ENCODE measurements at regions not wholly inside any gene's neighbourhood (a gene's known extent, or its start where the extent isn't known, plus 50 kb on each side); places are given as distances from the start of the nearest gene placed in this dataset.
A peak's percentile ranks its signal among the peaks of the same experiment; 100 is the strongest.
"Not testable (repeated sequence)": the region's sequence is repeated elsewhere in the genome, so short reads cannot be mapped to it uniquely, and the experiment has no call there.

DNA sequence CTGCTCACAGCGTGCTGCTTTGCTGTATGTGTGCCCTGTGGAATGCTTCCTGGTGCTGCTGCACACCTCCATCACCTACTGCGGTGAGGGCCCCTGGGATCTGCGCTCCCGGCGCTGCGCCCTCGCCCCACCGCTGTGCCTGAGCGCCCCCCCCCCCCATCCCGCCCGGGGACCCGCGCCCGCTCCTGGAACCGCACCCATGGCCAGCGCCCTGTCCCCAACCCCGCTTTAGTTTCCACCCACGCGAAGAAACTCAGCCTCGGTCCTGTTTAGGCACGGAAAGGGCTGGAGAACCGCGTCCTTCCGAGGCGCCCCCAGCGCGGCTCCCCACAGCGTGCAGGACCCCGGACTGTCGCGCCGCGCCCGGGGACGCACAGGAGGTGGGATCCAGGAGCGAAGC is 265.5 kb downstream of the POTEB3 start:
- H3K4me1 Mint-ChIP-seq; ATAC-seq; POLR2A ChIA-PET; H3K27me3 Mint-ChIP-seq (ENCODE audit: low read depth); DNase-seq (ENCODE audit: low spot score); H3K27ac Mint-ChIP-seq; H3K4me3 Mint-ChIP-seq; H3K9me3 Mint-ChIP-seq; CTCF ChIA-PET; H3K36me3 Mint-ChIP-seq: not testable (repeated sequence)

DNA sequence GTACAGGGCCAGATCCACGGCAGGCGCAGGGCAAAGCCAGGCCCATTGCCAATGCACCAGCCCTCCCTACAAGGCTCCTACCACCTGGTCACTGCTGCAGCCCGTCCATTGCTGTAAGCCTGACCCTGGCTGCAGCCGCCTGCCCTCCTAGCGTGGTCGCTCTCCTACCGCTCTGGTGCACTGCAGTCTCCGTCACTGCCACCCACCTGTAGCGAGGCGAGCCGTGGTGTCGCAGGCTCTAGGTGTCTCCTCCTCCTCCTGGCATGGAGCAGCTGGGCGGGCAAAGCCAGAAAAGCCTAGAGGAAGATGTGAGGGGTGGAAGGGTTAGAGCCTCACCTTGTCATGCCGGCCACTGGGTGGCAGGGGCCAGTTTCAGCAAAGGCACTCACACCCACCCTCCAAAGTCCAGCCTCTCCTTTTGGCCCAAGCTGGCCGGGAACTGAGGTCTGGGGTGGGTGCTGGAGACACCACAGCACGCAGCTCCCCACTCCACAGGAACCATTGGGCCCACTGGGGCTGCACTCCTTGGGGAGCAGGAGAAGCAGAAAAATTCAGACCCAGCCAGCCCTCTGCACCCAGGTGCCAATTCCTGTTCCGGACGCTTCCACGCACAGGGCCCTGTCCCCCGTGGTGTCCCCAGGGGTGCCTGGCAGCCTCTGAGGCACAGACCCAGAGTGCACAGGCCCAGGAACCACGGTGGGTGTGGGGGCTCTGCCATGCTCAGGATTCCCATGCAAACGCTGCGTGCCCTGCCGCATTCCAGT is 285.3 kb upstream of the POTEB2 start:
- H3K4me3 Mint-ChIP-seq; H3K4me1 Mint-ChIP-seq; DNase-seq (ENCODE audit: low spot score); H3K27ac Mint-ChIP-seq; CTCF ChIA-PET; ATAC-seq; H3K27me3 Mint-ChIP-seq (ENCODE audit: low read depth); POLR2A ChIA-PET; H3K9me3 Mint-ChIP-seq; H3K36me3 Mint-ChIP-seq: not testable (repeated sequence)

DNA sequence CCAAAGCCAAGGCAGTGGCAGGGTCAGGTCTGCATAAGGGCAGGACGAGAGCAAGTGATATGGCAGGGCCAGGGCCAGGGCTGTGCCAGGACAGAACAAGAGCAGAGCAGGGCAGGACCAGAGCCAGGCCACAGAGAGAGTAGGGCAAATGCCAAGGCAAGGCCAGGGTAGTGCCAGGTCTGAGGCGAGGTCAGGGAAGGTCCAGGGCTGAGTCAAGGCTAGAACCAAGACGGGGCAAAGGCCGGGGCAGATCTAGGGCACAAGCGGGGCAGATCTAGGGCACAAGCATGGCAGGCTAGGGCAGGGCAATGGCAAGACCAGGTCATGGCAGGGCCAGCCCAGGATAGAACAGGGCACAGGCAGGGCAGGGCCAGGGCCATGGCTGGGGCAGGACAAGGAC is 282.0 kb upstream of the POTEB2 start:
- ATAC-seq; DNase-seq (ENCODE audit: low spot score); H3K4me3 Mint-ChIP-seq; H3K9me3 Mint-ChIP-seq; H3K36me3 Mint-ChIP-seq; H3K27ac Mint-ChIP-seq; POLR2A ChIA-PET; H3K27me3 Mint-ChIP-seq (ENCODE audit: low read depth); CTCF ChIA-PET; H3K4me1 Mint-ChIP-seq: not testable (repeated sequence)

- ATAC-seq; H3K9me3 Mint-ChIP-seq; POLR2A ChIA-PET; H3K27me3 Mint-ChIP-seq (ENCODE audit: low read depth); H3K27ac Mint-ChIP-seq; DNase-seq (ENCODE audit: low spot score); H3K4me1 Mint-ChIP-seq; CTCF ChIA-PET; H3K36me3 Mint-ChIP-seq; H3K4me3 Mint-ChIP-seq: not testable (repeated sequence)
Observed at GRCh38 chr15:21133893-21134292, 267.8 kb upstream of the POTEB2 start.

- H3K27me3 Mint-ChIP-seq (ENCODE audit: low read depth); H3K9me3 Mint-ChIP-seq; H3K36me3 Mint-ChIP-seq; ATAC-seq; H3K4me1 Mint-ChIP-seq; CTCF ChIA-PET; DNase-seq (ENCODE audit: low spot score); H3K27ac Mint-ChIP-seq; POLR2A ChIA-PET; H3K4me3 Mint-ChIP-seq: not testable (repeated sequence)
Observed at GRCh38 chr15:21112271-21113053, 246.3 kb upstream of the POTEB2 start.

GRCh38 chr15:21111861-21112260 is 245.7 kb upstream of the POTEB2 start:
- ATAC-seq; CTCF ChIA-PET; H3K4me1 Mint-ChIP-seq; H3K36me3 Mint-ChIP-seq; H3K27me3 Mint-ChIP-seq (ENCODE audit: low read depth); H3K9me3 Mint-ChIP-seq; H3K27ac Mint-ChIP-seq; H3K4me3 Mint-ChIP-seq; POLR2A ChIA-PET: not testable (repeated sequence)
- DNase-seq (ENCODE audit: low spot score): peak; percentile 12

DNA sequence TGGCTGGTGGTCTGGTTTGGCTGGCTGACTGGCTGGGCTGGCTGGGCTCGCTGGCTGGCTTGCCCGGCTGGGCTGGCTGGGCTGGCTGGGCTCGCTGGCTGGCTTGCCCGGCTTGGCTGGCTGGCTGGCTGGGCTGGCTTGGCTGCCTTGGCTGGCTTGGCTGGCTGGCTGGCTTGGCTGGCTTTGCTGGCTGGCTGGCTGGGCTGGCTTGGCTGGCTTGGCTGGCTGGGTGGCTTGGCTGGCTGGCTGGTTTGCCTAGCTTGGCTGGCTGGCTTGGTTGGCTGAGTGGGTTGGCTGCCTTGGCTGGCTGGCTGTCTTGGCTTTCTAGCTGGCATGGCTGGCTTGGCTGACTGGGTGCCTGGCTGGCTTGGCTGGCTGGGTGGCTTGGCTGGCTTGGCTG is 245.1 kb upstream of the POTEB2 start:
- H3K4me3 Mint-ChIP-seq; H3K9me3 Mint-ChIP-seq; ATAC-seq; H3K27me3 Mint-ChIP-seq (ENCODE audit: low read depth); H3K27ac Mint-ChIP-seq; H3K36me3 Mint-ChIP-seq; H3K4me1 Mint-ChIP-seq; CTCF ChIA-PET; DNase-seq (ENCODE audit: low spot score); POLR2A ChIA-PET: not testable (repeated sequence)

DNA sequence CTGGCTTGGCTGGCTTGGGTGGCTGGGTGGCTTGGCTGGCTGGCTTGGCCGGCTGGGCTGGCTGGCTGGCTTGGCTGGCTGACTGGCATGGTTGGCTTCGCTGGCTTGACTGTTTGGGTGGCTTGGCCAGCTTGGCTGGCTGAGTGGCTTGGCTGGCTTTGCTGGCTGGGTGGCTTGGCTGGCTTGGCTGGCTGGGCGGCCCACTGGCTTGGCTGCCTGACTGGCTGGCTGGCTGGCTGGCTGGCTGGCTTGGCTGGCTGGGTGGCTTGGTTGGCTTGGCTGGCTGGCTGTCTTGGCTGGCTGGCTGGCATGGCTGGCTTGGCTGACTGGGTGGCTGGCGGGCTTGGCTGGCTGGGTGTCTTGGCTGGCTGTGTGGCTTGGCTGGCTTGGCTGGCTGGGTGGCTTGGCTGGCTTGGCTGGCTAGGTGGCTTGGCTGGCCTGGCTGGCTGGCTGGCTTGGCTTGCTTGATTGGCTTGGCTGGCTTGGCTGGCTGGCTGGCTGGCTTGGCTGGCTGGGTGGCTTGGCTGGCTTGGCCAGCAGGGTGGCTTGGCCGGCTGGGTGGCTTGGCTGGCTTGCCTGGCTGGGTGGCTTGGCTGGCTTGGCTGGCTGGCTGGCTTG is 244.2 kb upstream of the POTEB2 start:
- H3K27ac Mint-ChIP-seq; POLR2A ChIA-PET; H3K9me3 Mint-ChIP-seq; H3K4me1 Mint-ChIP-seq; ATAC-seq; H3K27me3 Mint-ChIP-seq (ENCODE audit: low read depth); CTCF ChIA-PET; H3K4me3 Mint-ChIP-seq; H3K36me3 Mint-ChIP-seq: not testable (repeated sequence)
- DNase-seq (ENCODE audit: low spot score): peak; percentile 29

GRCh38 chr15:21108384-21108783 is 242.3 kb upstream of the POTEB2 start:
- H3K9me3 Mint-ChIP-seq; POLR2A ChIA-PET; H3K36me3 Mint-ChIP-seq; ATAC-seq; DNase-seq (ENCODE audit: low spot score); H3K27ac Mint-ChIP-seq; H3K4me3 Mint-ChIP-seq; CTCF ChIA-PET; H3K4me1 Mint-ChIP-seq; H3K27me3 Mint-ChIP-seq (ENCODE audit: low read depth): not testable (repeated sequence)

DNA sequence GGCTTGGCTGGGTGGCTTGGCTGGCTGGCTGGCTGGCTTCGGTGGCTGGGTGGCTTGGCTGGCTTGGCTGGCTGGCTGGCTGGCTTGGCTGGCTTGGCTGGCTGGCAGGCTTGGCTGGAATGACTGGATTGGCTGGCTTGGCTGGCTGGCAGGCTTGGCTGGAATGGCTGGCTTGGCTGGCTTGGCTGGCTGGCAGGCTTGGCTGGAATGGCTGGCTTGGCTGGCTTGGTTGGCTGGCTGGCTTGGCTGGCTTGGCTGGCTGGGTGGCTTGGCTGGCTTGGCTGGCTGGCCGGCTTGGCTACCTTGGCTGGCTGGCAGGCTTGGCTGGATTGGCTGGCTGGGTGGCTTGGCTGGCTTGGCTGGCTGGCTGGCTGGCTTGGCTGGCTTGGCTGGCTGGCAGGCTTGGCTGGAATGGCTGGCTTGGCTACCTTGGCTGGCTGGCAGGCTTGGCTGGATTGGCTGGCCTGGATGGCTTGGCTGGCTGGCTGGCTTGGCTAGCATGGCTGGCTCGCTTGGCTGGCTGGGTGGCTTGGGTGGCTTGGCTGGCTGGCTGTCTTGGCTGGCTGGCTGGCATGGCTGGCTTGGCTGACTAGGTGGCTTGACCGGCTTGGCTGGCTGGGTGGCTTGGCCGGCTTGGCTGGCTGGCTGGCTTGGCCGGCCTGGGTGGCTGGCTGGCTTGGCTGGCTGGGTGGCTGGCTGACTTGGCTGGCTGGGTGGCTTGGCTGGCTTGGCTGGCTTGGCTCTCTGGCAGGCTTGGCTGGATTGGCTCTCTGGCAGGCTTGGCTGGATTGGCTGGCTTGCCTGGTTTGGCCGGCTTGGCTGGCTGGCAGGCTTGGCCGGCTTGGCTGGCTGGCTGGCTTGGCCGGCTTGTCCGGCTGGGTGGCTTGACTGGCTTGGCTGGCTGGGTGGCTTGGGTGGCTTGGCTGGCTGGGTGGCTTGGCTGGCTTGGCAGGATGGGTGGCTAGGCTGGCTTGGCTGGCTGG is 241.6 kb upstream of the POTEB2 start:
- H3K27me3 Mint-ChIP-seq (ENCODE audit: low read depth); CTCF ChIA-PET; H3K4me3 Mint-ChIP-seq; H3K9me3 Mint-ChIP-seq; H3K4me1 Mint-ChIP-seq; POLR2A ChIA-PET; H3K27ac Mint-ChIP-seq; H3K36me3 Mint-ChIP-seq; ATAC-seq: not testable (repeated sequence)
- peak; percentile 9 for DNase-seq (ENCODE audit: low spot score)

- CTCF ChIA-PET; ATAC-seq; POLR2A ChIA-PET; H3K9me3 Mint-ChIP-seq; H3K4me1 Mint-ChIP-seq; H3K27me3 Mint-ChIP-seq (ENCODE audit: low read depth); H3K27ac Mint-ChIP-seq; H3K4me3 Mint-ChIP-seq; DNase-seq (ENCODE audit: low spot score); H3K36me3 Mint-ChIP-seq: not testable (repeated sequence)
Observed at GRCh38 chr15:21096599-21096998, 230.5 kb upstream of the POTEB2 start.

DNA sequence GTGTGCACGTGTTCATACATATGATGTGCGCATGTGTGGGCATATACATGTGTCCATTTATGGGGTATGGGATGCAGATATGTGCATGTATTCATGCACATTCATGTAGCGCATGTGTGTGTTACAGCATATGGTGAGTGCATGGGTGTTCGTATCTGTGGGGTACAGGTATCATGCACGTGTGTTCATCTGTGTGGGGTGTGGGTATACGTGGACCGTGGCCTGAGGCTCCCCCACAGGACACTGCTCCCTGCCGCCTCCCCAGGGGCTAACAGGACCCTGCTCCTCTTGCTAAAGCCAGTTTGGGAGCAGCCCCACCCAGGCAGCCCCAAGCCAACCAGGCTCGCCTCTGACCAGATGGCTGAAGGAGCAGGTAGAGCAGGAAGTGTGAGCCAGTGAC is 213.4 kb upstream of the POTEB2 start:
- POLR2A ChIA-PET; DNase-seq (ENCODE audit: low spot score); H3K4me3 Mint-ChIP-seq; H3K27ac Mint-ChIP-seq; H3K9me3 Mint-ChIP-seq; H3K4me1 Mint-ChIP-seq; ATAC-seq; H3K36me3 Mint-ChIP-seq; CTCF ChIA-PET; H3K27me3 Mint-ChIP-seq (ENCODE audit: low read depth): not testable (repeated sequence)

Data from WTC11 (cell line).